ENCODE measurements at regions not wholly inside any gene's neighbourhood (a gene's known extent, or its start where the extent isn't known, plus 50 kb on each side); places are given as distances from the start of the nearest gene placed in this dataset.

DNA sequence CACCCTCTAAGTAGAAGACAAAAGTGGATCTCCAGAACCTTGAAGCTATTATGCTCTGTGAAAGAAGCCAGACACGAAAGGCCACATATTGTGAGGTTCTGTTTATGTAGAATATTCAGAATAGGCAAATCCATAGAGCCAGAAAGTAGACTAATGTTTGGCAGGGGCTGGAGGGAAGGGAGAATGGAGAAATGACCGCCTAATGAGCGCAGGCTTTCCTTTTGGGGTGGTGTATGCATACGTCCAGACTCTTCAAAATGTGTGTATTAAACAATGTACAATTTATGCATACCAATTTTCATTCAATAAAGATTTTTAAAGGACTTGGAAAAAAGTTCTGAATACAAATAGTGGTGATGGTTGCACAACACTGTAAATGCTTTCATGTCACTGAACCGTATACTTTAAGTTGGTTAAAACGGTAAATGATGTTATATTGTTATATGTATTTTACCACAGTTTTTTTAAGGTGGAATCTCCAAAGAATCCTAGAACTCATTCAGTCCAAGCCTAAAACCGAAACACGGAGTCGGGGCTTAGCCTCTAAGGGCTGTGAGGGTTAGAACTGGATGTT lies 397.4 kb downstream of the SOX9 start:
- TF ChIP-seq, protein P1, sequence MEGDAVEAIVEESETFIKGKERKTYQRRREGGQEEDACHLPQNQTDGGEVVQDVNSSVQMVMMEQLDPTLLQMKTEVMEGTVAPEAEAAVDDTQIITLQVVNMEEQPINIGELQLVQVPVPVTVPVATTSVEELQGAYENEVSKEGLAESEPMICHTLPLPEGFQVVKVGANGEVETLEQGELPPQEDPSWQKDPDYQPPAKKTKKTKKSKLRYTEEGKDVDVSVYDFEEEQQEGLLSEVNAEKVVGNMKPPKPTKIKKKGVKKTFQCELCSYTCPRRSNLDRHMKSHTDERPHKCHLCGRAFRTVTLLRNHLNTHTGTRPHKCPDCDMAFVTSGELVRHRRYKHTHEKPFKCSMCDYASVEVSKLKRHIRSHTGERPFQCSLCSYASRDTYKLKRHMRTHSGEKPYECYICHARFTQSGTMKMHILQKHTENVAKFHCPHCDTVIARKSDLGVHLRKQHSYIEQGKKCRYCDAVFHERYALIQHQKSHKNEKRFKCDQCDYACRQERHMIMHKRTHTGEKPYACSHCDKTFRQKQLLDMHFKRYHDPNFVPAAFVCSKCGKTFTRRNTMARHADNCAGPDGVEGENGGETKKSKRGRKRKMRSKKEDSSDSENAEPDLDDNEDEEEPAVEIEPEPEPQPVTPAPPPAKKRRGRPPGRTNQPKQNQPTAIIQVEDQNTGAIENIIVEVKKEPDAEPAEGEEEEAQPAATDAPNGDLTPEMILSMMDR (conservative IDR thresholded peaks at IDR 0.05; ENCODE audit: low read depth, low read length) = no peak
- TF ChIP-seq EZH2 (IDR thresholded peaks at IDR 0.05; ENCODE audit: borderline replicate concordance, low read depth, low read length, poor library complexity, severe bottlenecking) = no peak

Measured in A673 (cell line).